ELR (cell line): ENCODE measurements at regions not wholly inside any gene's neighbourhood (a gene's known extent, or its start where the extent isn't known, plus 50 kb on each side); places are given as distances from the start of the nearest gene placed in this dataset.
A peak's percentile ranks its signal among the peaks of the same experiment; 100 is the strongest.
"Not testable (repeated sequence)": the region's sequence is repeated elsewhere in the genome, so short reads cannot be mapped to it uniquely, and the experiment has no call there.

ENCODE experiments used
- DNase-seq: peaks from one replicate; pipeline ENCODE4 v3.0.0-alpha.2; 2015; ENCODE audit warnings: low read depth

DNA sequence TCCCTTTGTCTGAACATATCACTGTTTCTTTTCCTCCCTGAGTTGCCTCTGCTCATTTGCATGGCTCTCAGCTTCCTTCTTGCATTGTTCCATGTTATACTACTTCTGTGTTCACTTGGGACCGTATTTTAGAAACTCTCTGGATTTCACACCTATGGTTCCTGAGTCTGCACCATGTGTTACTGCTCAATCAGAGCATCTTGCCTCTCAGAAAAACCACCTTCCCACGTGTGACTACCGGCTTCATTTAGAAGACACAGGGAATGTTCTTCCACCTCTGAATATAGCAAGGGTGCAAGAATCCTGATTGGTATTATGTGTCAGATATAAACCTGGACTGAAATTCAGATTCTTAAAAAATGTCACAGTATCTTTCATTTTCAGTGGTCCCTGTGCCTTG, 731.2 kb downstream of the TDRD15 start:
- DNase-seq = no peak

DNA sequence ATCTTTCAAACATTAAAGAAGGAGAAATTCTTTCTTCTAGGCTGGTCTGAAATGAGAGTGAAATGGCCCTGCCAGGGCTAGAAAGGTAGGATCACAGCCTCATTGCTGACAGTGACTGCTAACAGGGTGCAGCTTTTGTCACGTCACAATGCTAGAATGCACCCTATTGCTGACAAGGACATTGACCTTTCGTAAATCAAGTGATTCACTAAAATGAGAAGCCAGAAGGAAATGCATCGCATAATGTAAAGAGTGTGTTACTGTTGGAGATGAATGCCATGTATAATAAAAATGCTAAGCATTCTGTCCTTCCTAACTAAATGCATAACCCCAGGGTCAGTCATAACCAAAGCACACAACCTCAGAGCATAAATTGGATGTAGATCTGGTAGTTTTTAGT, 732.9 kb downstream of the TDRD15 start:
- no peak for DNase-seq

DNA sequence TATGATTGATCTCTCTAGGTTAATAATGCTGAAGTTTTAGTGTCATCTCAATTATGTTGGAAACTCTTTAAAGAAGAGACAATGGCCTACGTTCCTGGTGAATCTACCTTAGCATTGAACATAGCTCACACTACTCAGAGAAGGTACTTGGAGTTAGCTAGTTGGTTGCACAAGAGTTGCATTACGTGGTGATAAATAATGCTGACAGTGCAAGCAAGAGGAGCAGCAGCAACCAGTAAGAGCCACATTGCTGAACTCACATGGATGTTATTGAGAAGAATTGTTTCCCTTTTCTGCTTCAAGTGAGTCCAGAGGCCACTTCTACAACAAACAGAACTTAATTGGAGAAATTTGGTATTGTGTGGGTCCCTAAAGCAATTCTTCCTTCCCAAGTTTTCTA, 737.1 kb downstream of the TDRD15 start:
- no peak for DNase-seq

DNA sequence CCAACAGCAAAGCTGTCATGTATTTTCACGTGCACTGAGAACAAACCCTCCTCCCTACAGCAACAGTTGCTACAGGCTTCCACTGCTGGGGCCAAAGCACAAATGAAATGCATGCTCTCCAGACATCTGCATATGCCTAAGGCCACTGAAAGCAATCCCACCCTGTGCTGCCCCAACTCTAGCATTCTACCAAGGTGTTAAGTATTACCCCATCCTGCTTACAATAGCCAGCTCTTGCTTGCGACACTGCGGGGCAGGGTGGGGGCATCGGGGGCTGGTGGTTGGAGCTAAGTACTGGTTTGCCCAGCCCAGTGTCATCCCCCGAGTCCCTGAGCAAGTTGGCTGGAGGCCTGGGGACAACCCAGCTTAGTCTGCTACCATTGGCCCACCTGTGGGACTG, 742.5 kb downstream of the TDRD15 start:
- no peak for DNase-seq

DNA sequence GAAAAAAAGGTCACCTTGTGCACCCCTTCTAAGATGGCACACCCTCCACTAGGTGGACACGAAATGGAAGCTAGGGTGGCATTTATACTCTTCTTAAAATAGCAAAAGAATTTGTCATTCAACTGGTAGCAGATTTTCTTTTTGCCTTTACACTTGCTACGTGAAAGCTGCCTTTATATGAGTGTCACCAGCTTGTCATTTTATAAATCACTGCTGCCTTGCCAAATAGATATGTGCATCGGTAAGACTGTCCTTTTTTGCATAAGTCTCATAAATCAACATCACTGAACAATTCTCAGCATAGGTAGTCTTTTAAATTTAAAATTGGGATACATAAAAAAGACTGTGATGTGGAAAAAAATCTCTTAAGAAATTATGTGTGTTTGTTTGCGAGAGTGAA, 764.1 kb downstream of the TDRD15 start:
- no peak for DNase-seq

DNA sequence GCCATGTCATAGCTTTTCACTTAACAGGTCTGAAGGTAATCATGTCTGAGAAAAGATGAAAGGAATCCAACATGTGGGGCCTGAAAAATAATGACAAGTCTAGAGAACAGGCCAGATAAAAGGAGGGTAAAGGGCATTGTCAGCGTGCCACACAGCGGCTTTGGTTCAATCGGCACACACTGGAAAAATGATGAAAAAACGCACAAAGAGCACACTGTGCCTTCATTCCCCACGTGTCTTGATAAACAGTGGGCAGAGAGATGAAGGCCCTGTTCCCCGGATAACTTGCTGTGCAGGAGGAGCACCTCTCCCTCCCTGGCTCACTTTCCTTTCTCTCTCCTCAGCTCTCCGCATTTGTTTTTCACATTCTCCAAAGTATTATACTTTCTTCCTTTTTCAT, 766.3 kb downstream of the TDRD15 start:
- DNase-seq = no peak

DNA sequence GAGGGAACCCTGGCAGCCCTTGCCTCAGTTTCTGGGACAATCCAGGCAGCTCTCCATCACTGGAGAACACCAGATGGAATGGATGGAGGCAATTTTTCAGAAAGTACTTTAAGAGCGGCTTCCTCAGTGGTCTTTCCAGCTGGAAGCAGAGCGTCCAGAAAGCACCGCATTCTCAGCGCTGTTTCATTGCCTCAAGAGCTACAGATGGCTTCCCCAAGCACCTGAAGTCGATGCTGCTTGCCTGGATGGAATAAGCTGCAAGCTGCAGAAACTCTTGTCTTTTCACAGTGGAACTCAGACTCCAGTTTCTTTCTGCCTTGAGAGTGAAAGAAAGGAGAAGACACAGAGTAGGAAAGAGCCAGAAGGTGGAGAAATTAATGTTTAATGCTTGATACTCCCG, 766.9 kb downstream of the TDRD15 start:
- no peak for DNase-seq

DNA sequence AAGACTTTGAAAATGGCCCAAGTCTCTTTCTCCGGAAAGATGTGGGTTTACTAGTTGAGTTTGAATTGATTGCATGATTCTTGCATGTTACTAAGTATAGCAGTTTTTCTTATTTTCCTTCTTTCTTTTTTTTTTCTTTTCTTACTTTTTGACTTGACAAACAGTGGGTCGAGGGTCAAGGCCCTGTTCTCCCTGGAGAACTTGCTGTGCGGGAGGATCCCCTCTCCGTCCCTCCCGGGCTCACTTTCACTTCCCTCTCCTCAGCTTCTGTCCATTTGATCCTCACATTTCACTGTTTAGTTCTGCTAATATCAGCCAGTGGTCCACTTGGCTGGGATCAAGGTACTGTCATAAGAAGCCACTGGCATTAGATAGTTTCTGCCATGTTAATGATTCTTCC, 767.4 kb downstream of the TDRD15 start:
- DNase-seq = no peak

DNA sequence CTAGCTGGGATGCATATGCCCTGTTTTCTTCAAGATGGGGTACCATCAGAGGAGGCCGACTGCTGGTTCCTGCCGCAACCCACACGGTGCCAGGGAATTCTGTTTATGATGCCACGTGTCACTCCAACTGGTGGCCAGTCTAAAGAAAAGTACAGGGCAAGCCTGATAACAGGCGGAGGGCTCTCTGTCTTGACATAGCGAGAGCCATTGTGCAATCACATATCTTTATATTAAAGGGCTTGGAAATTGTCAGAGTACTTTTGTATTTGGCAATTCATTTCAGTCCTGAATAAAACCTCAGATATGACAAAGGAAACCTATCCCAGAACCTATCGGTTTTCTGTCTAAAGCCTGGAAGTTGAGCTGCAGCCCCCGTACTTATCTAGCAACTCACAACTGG, 768.4 kb downstream of the TDRD15 start:
- no peak for DNase-seq

DNA sequence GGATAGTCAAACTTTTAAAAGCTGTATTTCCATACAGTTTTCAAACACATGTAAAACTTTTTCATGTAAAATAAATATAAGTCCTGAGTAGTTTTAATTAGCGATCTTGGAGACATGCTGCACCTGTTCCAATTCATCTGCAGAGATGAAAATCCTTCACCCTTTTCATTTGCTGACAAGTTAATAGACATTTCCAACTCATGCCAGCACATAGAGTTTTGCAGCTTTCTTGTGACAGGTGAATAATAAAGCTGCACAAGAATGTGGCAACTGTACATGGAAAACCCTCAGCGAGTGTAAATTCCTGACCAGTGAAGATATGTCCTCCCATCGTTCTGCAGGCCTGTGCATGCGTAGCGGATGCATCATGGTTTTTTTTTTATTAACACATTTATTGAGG, 771.4 kb downstream of the TDRD15 start:
- DNase-seq = no peak

DNA sequence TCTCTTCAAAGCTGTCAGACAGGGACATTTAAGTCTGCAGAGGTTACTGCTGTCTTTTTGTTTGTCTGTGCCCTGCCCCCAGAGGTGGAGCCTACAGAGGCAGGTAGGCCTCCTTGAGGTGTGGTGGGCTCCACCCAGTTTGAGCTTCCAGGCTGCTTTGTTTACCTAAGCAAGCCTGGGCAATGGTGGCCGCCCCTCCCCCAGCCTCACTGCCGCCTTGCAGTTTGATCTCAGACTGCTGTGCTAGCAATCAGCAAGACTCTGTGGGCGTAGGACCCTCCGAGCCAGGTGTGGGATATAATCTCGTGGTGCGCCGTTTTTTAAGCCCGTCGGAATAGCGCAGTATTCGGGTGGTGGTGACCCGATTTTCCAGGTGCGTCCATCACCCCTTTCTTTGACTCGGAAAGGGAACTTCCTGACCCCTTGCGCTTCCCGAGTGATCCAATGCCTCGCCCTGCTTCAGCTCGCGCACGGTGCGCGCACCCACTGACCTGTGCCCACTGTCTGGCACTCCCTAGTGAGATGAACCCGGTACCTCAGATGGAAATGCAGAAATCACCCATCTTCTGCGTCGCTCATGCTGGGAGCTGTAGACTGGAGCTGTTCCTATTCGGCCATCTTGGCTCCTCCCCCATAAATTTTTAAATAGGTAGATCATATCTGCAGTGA, 785.1 kb downstream of the TDRD15 start:
- not testable (repeated sequence) for DNase-seq

DNA sequence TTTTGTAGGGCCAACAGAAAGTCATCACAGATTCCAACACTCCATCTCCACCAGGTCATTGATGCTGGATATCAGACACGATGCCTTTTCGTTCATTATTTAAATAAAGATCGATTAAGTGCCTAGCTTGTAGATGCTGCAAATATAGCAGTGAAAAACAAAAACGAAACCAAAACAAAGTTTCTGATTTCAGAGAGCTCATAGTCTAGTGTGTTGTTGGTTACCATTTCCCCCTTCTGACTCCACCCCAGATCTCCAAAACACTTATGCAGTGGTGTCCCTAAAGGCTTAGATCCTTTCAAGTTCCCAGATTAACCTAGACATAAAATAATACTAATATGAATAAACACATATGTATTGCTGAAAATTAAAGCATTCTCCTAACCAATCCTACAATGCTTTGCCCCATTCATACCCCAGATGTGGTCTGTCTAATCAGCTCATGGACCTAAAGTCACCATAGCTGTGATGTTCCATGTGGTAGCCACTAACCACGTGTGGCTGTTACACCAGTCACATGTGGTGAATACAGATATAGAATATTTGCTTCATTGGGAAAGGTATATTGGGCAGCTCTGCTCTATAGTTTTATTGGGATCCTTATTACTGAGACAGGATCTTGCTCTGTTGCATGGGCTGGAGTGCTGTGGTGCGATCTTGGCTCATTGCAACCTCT, 787.2 kb downstream of the TDRD15 start:
- DNase-seq = no peak

DNA sequence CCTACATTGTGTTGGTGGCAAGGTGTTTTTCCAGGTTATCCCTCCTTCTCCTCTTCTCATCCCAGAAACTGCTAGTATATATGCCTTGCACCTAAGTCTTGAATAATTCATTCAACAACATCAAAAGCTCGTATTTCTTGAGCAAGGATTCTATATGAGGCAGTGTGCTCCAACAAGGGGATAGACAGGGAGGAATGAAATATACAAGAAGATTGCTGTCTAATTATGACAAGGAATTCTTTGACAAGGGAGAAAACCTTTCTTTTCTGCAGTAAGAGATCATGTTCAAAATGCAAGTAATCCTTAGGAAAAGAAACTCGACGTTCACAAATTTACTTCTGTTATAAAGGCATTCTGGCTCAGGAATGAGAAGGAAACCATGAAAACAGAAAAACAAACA, 788.6 kb downstream of the TDRD15 start:
- DNase-seq = no peak

DNA sequence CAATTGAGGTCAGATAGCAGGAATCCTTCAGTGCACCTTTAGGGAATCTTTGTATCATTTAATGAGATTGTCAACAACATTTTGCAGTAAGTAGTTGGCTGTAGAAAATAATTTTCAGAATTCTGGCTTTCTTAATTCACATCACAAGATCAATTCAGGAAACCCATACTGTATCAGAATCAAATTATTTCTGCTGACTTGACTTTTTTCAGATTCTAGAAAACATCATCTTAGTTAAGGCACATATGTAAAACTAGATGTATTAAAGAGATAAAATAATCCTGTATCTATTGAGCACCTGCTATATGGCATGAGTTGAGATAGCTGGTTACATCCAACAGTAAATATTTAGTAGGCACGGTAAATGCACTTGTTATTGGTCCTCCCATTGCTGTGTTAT, 791.4 kb downstream of the TDRD15 start:
- DNase-seq = no peak

DNA sequence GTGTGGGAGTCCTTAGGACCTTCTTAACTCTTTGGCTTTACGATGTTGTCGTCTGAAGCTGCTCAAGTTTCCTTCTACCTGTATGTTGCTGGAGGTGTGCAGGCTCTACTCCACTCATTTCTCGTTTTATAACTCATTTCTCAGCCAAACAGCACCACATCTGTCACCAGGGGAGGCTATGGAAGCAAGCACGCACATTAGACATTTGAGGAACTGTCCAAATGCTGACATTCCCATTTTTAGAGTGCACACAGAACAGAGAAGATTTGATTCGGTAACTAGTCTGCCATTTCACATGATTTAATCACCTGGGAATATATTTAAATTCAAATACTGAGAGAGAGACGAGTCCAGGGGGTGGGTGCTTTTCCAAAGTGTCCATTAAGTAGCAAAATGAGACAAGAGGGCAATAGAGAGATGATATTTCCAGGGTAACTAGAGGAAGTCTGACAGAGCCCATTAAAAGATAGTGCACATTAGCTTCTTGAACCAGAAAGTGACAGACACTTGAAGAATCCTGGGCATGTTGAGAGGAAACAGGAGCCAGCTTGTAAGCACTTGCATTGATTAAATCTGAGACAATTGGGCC, 793.3 kb downstream of the TDRD15 start:
- peak; percentile 0 for DNase-seq

DNA sequence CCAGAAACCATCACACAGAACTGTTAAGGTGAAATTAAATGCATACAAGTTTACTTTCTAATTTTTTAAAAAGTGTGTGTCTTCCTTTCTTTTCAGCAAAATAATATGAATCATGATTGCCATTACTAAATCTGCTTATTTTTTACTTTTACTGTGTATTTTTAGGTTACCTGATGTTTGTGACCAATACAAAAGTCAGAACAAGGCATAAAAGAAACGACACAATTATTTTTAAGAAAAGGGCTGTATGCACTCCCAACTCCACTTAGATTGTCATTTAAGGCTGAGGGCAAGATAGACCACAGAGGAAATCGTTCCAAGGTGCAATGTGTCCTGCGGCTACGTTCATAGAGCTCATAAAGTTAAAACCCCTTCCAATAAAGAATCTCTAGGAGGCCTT, 797.0 kb downstream of the TDRD15 start:
- DNase-seq = no peak

DNA sequence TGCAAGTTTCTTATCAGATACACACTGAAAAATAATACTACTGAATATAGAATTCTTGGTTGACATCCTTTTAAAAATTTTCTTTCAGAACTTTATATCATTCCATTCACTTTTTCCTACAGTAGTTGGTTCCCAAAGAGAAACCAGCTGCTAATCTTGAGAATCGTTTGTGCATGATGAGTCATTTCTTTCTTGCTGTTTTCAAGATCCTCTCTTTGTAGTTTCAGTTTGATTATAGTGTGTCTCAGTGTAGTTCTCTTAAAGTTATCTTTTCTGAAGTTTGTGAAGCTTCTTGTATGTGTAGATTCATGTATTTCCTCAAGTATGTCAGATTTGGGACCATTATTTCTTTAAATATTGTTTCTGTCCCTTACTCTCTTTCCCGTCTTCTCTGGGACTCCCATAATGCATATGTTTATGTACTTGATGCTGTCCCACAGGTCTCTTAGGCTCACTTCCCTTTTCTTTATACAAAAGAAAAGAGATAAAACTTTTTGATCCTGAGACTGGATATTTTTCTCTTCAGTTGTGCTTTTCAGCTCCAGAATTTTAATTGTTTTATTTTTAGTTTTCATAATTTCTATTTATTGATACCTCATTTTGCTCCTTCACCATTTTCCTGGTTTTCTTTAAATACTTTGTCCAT, 801.0 kb downstream of the TDRD15 start:
- no peak for DNase-seq

DNA sequence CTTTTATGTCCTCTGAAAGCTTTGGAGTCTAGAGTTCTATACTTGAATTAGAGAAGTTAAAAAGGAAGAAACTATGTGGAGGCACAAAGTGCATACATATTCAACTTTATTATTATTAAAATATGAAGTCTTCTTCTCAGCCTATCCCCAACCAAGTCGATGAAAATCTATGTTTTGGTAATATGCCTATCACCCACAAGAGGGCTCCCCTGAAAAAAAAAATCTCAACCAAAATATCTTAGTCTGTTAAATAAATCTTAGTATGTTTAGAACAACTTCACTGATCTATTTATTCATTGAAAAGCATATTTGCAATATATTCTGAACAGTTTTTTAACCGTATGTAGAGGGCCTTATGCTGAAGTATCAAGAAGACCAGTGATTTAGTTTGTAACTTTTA, 804.5 kb downstream of the TDRD15 start:
- DNase-seq = peak; percentile 0

DNA sequence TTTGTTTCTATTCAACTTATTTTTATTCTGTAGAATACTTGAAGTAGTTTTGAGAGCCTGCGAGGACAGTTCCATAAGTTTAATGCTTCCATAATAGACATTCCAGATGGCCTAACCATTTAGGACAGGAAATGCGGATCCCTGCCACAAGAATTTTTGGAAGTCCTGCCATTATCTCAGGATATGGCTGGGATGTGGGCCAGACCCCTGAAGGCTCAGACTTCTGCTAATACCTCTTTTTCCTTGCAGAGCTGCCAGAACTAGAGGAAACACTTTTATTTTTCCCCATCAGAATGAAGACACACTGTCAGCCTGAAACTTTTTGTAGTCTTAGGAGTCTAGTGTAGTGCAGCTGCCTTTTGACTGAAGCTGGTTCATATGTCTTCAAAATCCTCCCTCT, 806.5 kb downstream of the TDRD15 start:
- no peak for DNase-seq

DNA sequence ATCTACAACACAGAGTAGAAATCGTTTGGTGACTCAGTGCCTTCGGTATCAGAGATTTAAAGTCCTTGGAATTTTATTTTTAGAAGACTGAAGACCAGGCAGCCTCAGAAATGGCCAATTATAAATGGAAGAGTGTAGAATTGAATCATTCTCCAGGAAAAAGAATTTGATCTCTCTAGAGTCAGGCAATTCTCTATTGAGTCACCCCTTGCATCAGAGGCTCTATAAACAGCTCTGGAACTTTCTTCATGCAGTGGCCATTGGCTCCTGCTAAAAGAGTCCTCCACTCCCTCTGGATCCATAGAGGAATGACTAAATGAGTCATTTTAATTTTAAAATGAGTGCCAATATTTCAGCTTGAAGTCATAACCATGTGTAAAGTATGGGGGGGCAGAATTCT, 816.2 kb downstream of the TDRD15 start:
- peak; percentile 0 for DNase-seq

DNA sequence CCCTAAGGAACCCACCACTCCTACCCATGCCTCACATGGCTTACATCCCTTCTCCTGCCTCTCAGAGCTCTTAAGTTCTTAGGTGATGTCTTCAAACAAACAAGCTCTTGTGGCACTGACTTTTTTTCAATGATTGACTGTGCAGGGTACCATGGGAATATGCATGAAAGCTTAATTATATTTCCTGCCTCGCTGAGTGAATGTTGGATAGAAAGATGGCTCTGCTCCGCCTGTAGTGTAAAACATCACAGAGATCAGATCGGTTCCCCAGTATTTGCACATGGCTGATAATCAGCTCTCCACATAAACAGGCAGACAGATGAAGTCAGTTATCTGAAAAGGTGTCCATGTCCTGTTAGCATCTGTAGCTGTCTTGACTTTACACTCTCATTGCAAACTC, 820.8 kb downstream of the TDRD15 start:
- no peak for DNase-seq

DNA sequence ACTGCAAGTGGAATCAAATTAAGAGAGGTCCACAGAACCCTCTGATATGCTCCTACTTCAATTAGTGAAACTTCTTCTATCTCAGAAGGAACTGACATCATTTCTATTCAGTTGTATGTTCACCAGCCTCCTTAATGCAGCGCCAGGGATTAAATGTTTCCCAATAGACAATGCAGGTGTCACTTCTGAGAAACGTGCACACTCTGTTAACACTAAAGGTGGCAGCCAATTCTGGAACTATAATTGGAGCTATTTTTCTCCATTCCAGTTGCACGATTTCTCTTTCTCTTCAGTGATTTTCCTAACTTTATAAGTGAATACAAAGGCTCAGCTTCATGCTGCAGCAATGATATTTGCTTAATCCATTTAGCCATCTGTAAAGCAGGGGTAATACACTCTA, 821.9 kb downstream of the TDRD15 start:
- no peak for DNase-seq

DNA sequence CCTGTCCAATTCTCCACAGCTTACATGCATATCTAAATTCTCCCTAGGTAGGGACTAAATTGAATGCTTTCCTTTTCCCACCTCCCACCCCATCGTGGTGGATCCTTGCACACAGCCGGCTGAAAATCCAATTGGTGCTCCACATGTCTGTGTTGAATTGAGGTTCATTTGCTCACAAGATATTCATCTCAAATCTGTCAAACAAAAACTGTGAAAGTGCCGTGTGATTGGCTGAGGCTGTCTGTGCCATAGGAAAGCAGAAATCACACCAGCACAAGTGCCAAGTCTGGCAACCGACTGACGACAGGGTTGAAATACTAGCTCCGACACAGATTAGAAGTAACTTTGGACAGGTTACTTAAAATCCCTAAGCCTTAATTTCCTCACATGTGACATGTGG, 823.3 kb downstream of the TDRD15 start:
- no peak for DNase-seq
